Activated CD8-positive, alpha-beta memory T cell treated with anti-CD3 and anti-CD28 coated beads, Interleukin-2, amount 50 U/mL, for 24 hours (primary cell): ENCODE measurements at regions not wholly inside any gene's neighbourhood (a gene's known extent, or its start where the extent isn't known, plus 50 kb on each side); places are given as distances from the start of the nearest gene placed in this dataset.
"Not testable (repeated sequence)": the region's sequence is repeated elsewhere in the genome, so short reads cannot be mapped to it uniquely, and the experiment has no call there.

Source experiments
- DNase-seq: peaks from one replicate; pipeline ENCODE4 v3.0.0-alpha.2; 2020; ENCODE audit errors: extremely low read depth

- DNase-seq = no peak
Measured at GRCh38 chr16:26394409-26394808, 672.3 kb upstream of the C16orf82 start.

DNA sequence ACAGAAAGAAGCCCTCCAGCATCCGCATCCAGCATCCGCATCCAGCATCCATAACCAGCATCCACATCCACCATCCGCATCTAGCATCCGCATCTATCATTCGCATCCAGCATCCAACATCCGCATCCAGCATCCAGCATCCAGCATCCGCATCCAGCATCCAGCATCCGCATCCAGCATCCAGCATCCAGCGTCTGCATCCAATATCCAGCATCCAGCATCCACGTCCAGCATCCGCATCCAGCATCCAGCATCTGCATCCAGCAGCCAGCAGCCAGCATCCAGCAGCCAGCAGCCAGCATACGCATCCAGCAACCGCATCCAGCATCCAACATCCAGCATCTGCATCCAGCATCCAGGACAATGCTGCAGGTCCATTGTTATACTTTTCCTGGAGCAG lies 671.0 kb upstream of the C16orf82 start:
- no peak for DNase-seq

DNA sequence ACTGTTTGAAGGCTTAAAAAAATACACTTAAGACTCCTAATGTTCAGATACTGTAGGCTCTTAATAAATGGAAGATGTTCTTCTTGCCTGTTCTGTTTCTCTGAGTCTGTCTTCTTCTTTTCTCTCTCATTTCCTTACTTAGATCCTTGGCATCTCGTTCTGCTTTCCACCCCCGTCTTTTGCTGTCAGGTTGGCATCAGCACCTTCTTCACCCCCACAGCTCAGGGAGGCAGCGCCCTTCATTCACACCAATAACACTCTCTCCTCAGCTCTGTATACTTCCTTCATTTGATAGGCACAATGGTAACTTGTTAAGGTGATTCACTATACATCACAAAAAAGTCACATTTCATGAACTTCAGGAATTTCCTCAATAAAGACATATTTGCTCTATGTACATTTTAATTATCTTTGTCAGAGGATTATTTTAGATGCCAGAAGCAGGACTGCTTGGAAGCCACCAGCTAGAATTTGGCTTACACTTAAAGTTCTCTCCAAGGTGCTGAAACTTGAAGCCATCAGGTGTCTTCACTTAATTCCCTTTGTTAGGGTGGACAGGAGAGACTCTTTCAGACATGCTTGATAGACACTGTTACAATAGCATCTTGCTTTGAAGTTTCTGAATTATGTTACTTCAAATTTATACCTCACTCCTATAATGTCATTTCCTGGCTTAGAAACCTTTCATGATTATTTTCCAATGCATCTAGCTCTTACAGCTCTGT lies 670.1 kb upstream of the C16orf82 start:
- DNase-seq = no peak

- no peak for DNase-seq
Measured at GRCh38 chr16:26413780-26414179, 652.9 kb upstream of the C16orf82 start.

- not testable (repeated sequence) for DNase-seq
Measured at GRCh38 chr16:26419458-26419857, 647.3 kb upstream of the C16orf82 start.

- no peak for DNase-seq
Measured at GRCh38 chr16:26430618-26431017, 636.1 kb upstream of the C16orf82 start.

DNA sequence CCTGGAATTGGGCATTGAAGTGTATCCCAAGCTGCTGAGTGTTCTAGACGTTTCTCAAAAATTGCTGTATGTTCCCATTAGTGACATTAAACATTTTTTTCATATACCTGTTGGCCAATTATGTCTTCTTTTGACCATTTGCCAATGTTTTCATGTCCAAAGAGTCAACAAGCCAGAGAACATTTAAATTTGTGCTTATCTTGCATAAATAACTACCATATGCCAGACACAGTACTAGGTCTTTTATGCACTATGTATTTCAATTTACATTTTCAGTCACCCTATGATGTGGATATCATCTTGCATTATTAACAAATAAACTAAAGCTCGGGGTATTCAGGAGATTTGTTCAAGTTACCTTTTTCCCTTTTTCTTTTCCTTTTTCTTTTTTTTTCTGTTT lies 632.9 kb upstream of the C16orf82 start:
- no peak for DNase-seq

- no peak for DNase-seq
Measured at GRCh38 chr16:26441178-26441577, 625.5 kb upstream of the C16orf82 start.

- no peak for DNase-seq
Measured at GRCh38 chr16:26442321-26442720, 624.4 kb upstream of the C16orf82 start.

DNA sequence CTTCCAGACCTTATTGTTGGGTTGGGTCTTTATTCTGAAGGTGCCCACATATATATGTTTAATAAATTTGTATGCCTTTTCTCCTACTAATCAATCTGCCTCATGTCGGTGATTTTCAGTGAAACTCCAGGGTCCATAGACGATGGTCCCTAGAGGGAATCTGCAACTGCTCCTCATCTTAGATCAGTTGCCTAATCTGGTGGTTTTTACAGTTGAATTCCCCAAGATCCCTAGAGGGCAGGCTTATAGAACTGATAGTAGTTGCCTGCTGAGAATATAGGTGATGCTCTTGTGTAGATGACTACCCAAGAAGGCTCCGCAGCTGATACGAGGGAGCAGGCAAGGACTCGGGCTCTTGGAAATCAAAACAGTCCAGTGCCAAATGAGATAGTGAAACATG lies 619.2 kb upstream of the C16orf82 start:
- DNase-seq = no peak

- DNase-seq = no peak
Measured at GRCh38 chr16:26453215-26453614, 613.5 kb upstream of the C16orf82 start.

DNA sequence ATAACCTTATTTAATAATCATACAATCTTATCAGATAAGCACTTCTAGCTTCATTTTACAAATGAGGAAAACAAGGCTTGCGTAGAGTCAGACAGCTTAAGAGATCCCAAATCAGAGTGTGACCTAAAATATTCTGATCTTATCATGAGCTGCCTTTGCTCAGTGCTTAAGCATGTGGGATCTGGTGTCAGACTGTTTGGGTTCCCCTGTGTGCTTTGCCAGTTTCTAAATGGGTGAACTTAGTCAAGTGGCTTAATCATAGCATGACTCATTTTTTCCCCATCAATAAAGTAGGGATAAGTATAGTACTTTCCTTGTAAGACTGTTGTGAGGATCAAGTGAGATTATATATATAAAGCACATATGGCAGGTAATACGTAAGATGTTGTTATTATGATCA lies 612.6 kb upstream of the C16orf82 start:
- DNase-seq = no peak

DNA sequence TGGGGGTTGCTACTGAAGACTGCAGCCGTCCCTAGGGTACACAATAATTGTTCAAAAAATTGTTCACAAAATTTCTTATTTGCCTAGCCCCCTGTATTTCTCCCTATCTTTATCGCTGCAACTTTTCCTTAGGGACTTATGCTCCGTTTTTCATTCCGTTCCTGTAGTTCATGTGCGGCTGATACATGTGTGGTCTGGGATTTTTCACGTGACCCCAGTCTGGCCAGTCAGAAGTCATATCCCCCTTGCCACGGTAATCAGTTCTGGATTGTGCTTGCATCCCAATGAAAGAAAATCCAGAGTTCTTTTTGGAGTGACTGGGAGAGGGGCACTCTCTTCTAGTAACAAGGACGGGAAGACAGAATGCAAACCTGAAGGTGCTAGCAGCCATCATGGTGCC lies 610.7 kb upstream of the C16orf82 start:
- no peak for DNase-seq

GRCh38 chr16:26457095-26457494 lies 609.6 kb upstream of the C16orf82 start:
- no peak for DNase-seq

DNA sequence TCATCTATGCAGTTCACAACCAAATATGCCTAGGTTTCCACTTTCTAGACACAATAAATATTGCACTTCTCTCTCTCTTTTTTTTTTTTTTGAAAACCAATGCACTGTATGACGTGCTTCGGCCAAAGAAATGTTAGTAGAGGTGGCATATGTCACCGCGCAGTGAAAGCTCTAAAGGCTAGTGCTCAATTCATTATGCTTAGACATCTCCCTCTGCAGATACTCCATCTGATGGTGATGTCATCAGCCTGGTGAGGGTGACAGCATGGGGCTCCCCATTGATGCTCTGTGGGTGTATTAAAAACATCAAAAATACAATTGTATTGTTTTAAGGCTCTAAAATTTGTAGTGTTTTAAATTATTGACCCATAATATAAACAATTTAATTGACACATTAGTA lies 608.8 kb upstream of the C16orf82 start:
- no peak for DNase-seq

GRCh38 chr16:26464576-26465266 lies 602.0 kb upstream of the C16orf82 start:
- no peak for DNase-seq

DNA sequence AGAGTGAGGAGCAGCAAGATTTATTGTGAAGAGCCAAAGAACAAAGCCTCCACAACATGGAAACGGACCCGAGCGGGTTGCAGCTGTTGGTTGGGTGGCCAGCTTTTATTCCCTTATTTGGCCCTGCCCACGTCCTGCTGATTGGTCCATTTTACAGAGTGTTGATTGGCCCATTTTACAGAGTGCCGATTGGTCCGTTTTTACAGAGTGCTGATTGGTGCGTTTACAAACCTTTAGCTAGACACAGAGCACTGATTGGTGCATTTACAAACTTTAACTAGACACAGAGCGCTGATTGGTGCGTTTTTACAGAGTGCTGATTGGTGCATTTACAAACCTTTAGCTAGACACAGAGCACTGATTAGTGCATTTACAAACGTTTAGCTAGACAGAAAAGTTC lies 592.3 kb upstream of the C16orf82 start:
- not testable (repeated sequence) for DNase-seq

DNA sequence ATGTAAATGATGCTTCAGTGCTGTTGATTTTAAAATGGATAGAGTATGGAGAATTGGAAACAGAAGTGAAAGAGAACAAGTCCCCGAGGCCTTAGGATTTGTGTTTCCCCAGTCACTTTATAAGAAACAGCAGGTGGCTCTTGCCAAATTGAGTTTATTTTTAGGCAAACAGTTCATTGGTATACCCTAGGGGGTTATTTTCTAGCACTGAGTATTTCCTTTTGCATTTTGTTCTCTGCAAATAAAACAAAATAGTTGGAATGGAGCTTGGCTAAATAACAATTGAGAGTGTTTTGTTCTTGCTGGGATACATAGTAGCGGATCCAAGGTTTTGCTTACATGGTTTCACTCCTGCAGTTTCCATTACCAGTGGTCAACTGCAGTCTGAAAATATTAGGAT lies 591.1 kb upstream of the C16orf82 start:
- no peak for DNase-seq

DNA sequence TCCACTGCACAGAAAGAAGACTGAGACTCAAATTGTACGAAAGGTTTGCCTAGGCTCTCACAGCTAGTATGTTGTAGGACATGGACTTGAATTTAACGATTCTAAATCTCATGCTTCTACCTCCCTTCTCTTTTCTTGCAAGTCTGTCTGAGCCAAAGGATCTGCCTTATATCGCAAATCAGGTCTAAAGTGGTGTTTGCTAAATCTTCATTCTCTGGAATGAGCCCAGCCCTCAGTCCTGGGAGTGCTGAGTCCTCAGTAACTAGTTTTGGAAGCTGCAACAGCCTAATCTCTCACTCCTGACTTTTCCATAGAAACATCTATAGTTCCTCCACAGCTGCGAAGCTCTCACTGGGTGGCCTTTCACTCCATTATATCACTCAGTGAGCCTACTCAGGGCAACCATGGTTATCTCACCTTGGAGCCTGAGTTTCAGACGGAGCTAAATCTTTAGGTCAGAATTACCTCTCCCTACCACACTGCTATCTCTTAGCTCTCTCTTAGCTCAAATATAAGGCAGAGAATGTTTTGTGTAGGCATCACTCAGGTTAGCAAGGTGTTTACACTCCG lies 575.5 kb upstream of the C16orf82 start:
- no peak for DNase-seq

DNA sequence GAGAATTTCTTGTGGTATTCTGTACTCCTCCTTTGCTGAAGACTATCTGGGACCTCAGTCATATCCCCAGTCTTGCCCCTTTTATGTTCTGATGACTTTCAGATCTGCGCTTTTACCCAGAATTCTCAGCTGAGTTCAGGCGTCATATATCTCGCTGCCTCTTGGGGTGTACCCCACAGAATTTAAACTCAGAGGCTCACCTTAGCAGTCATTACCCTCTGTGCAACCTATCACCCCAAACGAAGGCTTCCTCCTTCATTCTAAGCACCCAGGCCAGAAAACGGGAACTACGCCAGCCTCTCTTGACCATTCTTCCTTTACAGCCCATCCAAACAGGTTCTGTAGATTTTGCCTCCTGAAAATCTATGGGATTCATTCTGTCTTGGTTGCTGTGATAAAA lies 574.8 kb upstream of the C16orf82 start:
- no peak for DNase-seq

- no peak for DNase-seq
Measured at GRCh38 chr16:26493751-26494150, 573.0 kb upstream of the C16orf82 start.

DNA sequence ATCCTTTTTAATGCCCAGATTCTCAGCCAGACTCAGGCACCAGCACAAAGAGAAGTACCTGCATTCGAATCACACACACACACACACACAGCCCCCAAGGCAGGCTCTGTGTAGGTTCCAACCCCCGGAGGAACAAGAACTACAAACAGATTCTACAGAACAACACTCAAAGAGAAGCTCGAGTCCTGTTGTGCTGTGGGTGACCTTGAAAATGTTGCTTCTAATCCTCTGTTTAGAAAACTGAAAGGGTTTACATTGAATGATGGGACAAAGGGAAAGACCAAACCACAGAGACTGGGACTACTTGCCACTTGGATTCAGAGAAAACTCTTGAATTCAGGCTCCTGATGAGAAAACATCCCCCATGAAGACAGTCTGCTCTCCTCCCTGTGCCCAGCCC lies 568.8 kb upstream of the C16orf82 start:
- no peak for DNase-seq

GRCh38 chr16:26500326-26500725 lies 566.4 kb upstream of the C16orf82 start:
- DNase-seq = no peak
